ENCODE measurements at regions not wholly inside any gene's neighbourhood (a gene's known extent, or its start where the extent isn't known, plus 50 kb on each side); places are given as distances from the start of the nearest gene placed in this dataset.

DNA sequence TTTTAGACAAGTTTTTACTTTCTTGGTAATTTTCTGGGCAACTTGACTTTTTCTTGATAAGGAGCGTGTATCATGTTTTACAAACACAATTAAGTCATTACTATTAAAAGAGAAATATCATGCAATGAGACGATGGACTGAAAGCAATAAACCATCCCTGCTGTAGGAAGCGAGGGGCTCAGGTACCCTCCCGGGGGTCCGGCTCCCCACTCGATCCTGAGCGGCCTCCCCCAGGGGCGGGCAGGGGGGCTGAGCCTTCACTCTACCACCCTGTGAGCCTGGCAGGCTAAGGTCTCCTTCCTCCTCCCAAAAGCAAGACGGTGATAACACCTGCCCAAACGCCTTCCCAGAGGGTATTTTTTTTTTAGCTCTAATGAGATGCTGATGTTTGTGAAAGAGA, 51.8 kb upstream of the ADGRA1 start:
- Histone ChIP-seq H3K9me3 (no peaks in the 10 kb centered on the region), H3K27me3 (ENCODE audit: insufficient read depth in 3 of 3, low read length in 2 of 3) (peaks cover 0 to 54% (median 23%) of the 10 kb centered on the region in 3 donors)
- TF ChIP-seq, protein P1, sequence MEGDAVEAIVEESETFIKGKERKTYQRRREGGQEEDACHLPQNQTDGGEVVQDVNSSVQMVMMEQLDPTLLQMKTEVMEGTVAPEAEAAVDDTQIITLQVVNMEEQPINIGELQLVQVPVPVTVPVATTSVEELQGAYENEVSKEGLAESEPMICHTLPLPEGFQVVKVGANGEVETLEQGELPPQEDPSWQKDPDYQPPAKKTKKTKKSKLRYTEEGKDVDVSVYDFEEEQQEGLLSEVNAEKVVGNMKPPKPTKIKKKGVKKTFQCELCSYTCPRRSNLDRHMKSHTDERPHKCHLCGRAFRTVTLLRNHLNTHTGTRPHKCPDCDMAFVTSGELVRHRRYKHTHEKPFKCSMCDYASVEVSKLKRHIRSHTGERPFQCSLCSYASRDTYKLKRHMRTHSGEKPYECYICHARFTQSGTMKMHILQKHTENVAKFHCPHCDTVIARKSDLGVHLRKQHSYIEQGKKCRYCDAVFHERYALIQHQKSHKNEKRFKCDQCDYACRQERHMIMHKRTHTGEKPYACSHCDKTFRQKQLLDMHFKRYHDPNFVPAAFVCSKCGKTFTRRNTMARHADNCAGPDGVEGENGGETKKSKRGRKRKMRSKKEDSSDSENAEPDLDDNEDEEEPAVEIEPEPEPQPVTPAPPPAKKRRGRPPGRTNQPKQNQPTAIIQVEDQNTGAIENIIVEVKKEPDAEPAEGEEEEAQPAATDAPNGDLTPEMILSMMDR (IDR thresholded peaks at IDR 0.05) = no peak

DNA sequence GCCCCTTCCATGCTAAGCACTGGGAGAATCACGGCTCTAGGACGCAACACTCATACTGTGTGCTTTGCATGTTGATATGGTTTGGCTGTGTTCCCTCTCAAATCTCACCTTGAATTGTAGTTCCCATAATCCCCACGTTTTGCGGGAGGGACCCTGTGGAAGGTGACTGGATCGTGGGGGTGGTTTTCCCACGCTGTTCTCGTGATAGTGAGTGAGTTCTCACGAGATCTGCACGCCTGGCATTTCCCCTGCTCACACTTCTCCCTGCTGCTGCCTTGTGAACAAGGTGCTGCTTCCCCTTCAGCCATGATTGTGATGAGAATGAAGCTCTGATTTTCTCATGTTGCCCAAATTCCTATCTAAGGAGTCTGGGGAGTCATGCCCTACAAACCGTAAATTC, 53.0 kb upstream of the ADGRA1 start:
- Histone ChIP-seq H3K4me3 (no peak overlapping the region), H3K9me3 (no peaks in the 10 kb centered on the region), H3K4me1 (no peaks in the 10 kb centered on the region), H3K27me3 (ENCODE audit: insufficient read depth in 3 of 3, low read length in 2 of 3) (peaks cover 0 to 50% (median 26%) of the 10 kb centered on the region in 3 donors), H3K36me3 (ENCODE audit: insufficient read depth in 1 of 2, low read depth in 1 of 2) (no peaks in the 10 kb centered on the region), H3K27ac (no peak overlapping the region)
- 69 to 82% (median 70%) methylated on average over 10 of the region's 10 CpGs for WGBS, 3 donors
- TF ChIP-seq, protein P1 (IDR thresholded peaks at IDR 0.05) = no peak
- intact Hi-C loops (cut with DNase I) = no loop called here
- ATAC-seq (no peak), DNase-seq (no peak)

More for the DNA sequence above, 51.8 kb upstream of the ADGRA1 start:
- no peak for ATAC-seq
- Histone ChIP-seq H3K27ac (no peak overlapping the region), H3K36me3 (ENCODE audit: insufficient read depth in 1 of 2, low read depth in 1 of 2) (no peaks in the 10 kb centered on the region), H3K4me1 (no peaks in the 10 kb centered on the region), H3K4me3 (no peak overlapping the region)
- intact Hi-C loops (cut with DNase I) = no loop called here
- no peak for DNase-seq
- WGBS, 3 donors = 46 to 57% (median 50%) methylated on average over 10 of the region's 10 CpGs

DNA sequence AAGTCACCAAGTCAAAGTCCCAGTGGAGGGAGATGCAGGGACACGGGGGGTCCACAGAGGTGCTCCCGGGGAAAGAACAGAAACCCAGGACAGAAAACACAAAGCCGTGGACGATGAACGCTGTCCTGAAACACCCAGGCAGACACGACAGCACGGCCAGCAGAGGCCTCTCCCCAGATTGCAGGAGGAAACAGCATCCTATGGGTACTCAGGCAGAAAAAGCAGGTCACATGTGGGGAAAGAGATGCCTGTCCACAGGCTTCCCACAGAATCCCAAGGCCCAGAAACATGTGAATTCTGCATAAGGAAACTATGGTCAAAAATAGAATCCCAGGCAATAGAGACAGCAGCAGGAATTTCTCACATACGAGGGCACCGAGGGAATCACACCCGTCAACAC, 53.6 kb upstream of the ADGRA1 start:
- H3K4me1 ChIP-seq = no peaks in the 10 kb centered on the region
- TF ChIP-seq, protein P1 (IDR thresholded peaks at IDR 0.05) = no peak
- intact Hi-C loops (cut with DNase I) = no loop called here
- DNase-seq = no peak
- peaks cover 0 to 45% (median 28%) of the 10 kb centered on the region in 3 donors for H3K27me3 ChIP-seq (ENCODE audit: insufficient read depth in 3 of 3, low read length in 2 of 3)
- ATAC-seq = no peak
- WGBS, 3 donors = 73 to 79% (median 75%) methylated on average over 9 to 10 of the region's 10 CpGs
- no peaks in the 10 kb centered on the region for H3K9me3 ChIP-seq
- H3K4me3 ChIP-seq = no peak overlapping the region
- H3K27ac ChIP-seq = no peak overlapping the region
- no peaks in the 10 kb centered on the region for H3K36me3 ChIP-seq (ENCODE audit: insufficient read depth in 1 of 2, low read depth in 1 of 2)

DNA sequence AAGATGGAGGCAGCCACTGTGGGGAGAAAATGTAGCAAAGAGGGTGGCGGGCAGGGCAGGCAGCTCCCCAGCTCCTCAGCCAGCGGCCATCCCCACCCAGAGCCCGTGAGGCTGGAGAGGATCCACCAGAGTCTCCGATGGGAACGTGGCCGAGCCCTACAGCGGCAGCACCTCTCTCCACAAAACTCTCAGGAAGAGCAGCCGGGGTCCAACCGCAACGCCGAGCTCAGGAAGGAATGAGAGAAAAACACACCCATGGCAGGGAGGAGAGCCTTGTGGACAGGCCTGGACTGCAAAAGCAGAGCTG, 54.0 kb upstream of the ADGRA1 start:
- Histone ChIP-seq H3K36me3 (ENCODE audit: insufficient read depth in 1 of 2, low read depth in 1 of 2) (no peaks in the 10 kb centered on the region), H3K27me3 (ENCODE audit: insufficient read depth in 3 of 3, low read length in 2 of 3) (peaks cover 0 to 46% (median 25%) of the 10 kb centered on the region in 3 donors), H3K27ac (no peak overlapping the region), H3K9me3 (no peaks in the 10 kb centered on the region), H3K4me3 (no peak overlapping the region), H3K4me1 (no peaks in the 10 kb centered on the region)
- ATAC-seq = no peak
- WGBS, 3 donors = 76 to 88% (median 81%) methylated on average over 11 of the region's 11 CpGs
- TF ChIP-seq, protein P1 (IDR thresholded peaks at IDR 0.05) = no peak
- DNase-seq = no peak
- intact Hi-C loops (cut with DNase I) = no loop called here

DNA sequence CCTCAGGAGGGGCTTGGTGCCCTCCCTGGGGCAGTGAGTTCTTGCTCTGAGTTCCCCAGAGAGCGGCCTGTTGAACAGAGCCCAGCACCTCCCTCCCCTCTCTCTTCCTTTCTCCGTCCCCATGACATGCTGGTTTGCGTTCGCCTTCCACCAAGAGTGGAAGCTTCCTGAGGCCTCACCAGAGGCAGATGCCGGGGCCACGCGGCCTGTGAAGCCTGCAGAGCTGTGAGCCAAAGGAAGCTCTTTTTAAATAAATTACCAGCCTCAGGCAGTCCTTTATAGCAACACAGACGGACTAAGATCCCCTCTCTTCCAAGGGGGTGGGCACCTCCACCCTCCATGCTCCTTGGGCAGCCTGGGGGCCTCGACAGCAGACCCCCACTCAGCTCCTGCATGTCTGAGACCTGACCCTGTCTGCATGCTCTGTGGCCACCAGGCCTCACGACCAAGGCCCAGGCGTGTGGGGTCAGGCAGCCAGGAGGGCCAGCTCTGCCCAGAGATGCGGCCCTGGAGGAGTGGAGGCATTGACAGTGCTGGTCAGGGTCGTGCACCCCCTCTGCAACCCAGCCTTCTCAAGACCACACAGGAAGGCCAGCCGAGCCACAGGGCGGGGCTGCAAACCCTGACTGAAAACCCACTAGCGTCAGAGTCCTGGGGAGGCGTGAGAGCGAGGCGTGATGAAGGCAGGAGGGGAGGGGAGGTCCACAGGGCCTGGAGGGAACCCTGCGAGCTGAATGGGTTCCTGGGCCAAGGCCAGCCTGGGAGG, 54.6 kb upstream of the ADGRA1 start:
- no peak overlapping the region for H3K4me3 ChIP-seq
- H3K4me1 ChIP-seq = no peaks in the 10 kb centered on the region
- TF ChIP-seq, protein P1 (IDR thresholded peaks at IDR 0.05) = no peak
- ATAC-seq (no peak), DNase-seq (no peak)
- WGBS, 3 donors = 80 to 84% (median 82%) methylated on average over 20 of the region's 20 CpGs
- H3K27ac ChIP-seq = no peak overlapping the region
- no peaks in the 10 kb centered on the region for H3K36me3 ChIP-seq (ENCODE audit: insufficient read depth in 1 of 2, low read depth in 1 of 2)
- H3K27me3 ChIP-seq (ENCODE audit: insufficient read depth in 3 of 3, low read length in 2 of 3) = peaks cover 0 to 47% (median 21%) of the 10 kb centered on the region in 3 donors
- H3K9me3 ChIP-seq = no peaks in the 10 kb centered on the region
- intact Hi-C loops (cut with DNase I) = no loop called here
